ENCODE measurements at regions not wholly inside any gene's neighbourhood (a gene's known extent, or its start where the extent isn't known, plus 50 kb on each side); places are given as distances from the start of the nearest gene placed in this dataset.

GRCh38 chr2:161564906-161565305, 59.3 kb upstream of the SLC4A10 start:
- H3K27ac ChIP-seq (ENCODE audit: low read length in 2 of 2): no peak overlapping the region
- peaks cover 13% of the 10 kb centered on the region for H3K9me3 Mint-ChIP-seq (ENCODE audit: insufficient read depth)
- H3K27me3 Mint-ChIP-seq: peaks cover 4% of the 10 kb centered on the region
- DNase-seq (no peak), ATAC-seq (ENCODE audit: low read depth) (no peak)
- POLR2A ChIA-PET: no interaction called here
- H3K4me1 Mint-ChIP-seq: no peaks in the 10 kb centered on the region
- peaks cover 2 to 7% (median 4%) of the 10 kb centered on the region in 3 donors for H3K9me3 ChIP-seq (ENCODE audit: control extremely low read depth in 1 of 3, control insufficient read depth in 2 of 3, insufficient read depth in 1 of 3, low read length in 2 of 3)
- TF ChIP-seq EZH2 (IDR thresholded peaks at IDR 0.05; ENCODE audit: borderline replicate concordance, insufficient read depth, low read depth, low read length, poor library complexity, severe bottlenecking): no peak
- no peak for TF ChIP-seq CTCF (IDR thresholded peaks at IDR 0.05)
- CTCF ChIA-PET: no interaction called here
- H3K9ac ChIP-seq (ENCODE audit: low read length): no peak overlapping the region
- no peak overlapping the region for H3K4me3 ChIP-seq (ENCODE audit: control extremely low read depth in 1 of 5, extremely low read depth in 1 of 5, insufficient read depth in 1 of 5, low read depth in 2 of 5, low read length in 4 of 5)
- H2AFZ ChIP-seq (ENCODE audit: insufficient read depth, low read depth, low read length, poor library complexity, severe bottlenecking): no peak overlapping the region
- no peak overlapping the region for H3K27ac Mint-ChIP-seq
- intact Hi-C loops (cut with micrococcal nuclease): no loop called here
- H3K27me3 ChIP-seq (replicated peaks in 1 of 4; ENCODE audit: control extremely low read depth in 1 of 4, control insufficient read depth in 3 of 4, insufficient read depth in 4 of 4, low read length in 3 of 4): no peaks in the 10 kb centered on the region
- H4K20me1 ChIP-seq (ENCODE audit: control insufficient read depth, insufficient read depth, low read length, poor library complexity, severe bottlenecking): no peaks in the 10 kb centered on the region
- no peaks in the 10 kb centered on the region for H3K4me1 ChIP-seq (ENCODE audit: control insufficient read depth in 2 of 2, insufficient read depth in 2 of 2, low read length in 2 of 2)
- H3K4me3 Mint-ChIP-seq: no peak overlapping the region
- H3K79me2 ChIP-seq (ENCODE audit: control insufficient read depth, insufficient read depth, low read length): no peaks in the 10 kb centered on the region
- H3K4me2 ChIP-seq (replicated peaks; ENCODE audit: low read depth, low read length, poor library complexity, severe bottlenecking): no peak overlapping the region
- H3K36me3 ChIP-seq (replicated peaks in 1 of 2; ENCODE audit: control extremely low read depth in 1 of 2, control insufficient read depth in 1 of 2, extremely low read depth in 1 of 2, insufficient read depth in 2 of 2, low read length in 1 of 2): no peaks in the 10 kb centered on the region
- no CpG with 5 or more reads among the region's 1 CpG for WGBS (ENCODE audit: insufficient coverage)

- H3K27me3 ChIP-seq (replicated peaks in 1 of 4; ENCODE audit: control extremely low read depth in 1 of 4, control insufficient read depth in 3 of 4, insufficient read depth in 4 of 4, low read length in 3 of 4): no peaks in the 10 kb centered on the region
- H3K27ac Mint-ChIP-seq: no peak overlapping the region
- H3K27ac ChIP-seq (ENCODE audit: low read length in 2 of 2): no peak overlapping the region
- no peak overlapping the region for H2AFZ ChIP-seq (ENCODE audit: insufficient read depth, low read depth, low read length, poor library complexity, severe bottlenecking)
- H3K27me3 Mint-ChIP-seq: no peaks in the 10 kb centered on the region
- CTCF ChIA-PET: no interaction called here
- no peak for DNase-seq
- intact Hi-C loops (cut with micrococcal nuclease): no loop called here
- H3K4me1 ChIP-seq (ENCODE audit: control insufficient read depth in 2 of 2, insufficient read depth in 2 of 2, low read length in 2 of 2): no peaks in the 10 kb centered on the region
- H3K4me1 Mint-ChIP-seq: no peaks in the 10 kb centered on the region
- no peak overlapping the region for H3K4me3 ChIP-seq (ENCODE audit: control extremely low read depth in 1 of 5, extremely low read depth in 1 of 5, insufficient read depth in 1 of 5, low read depth in 2 of 5, low read length in 4 of 5)
- POLR2A ChIA-PET: no interaction called here
- H3K9ac ChIP-seq (ENCODE audit: low read length): no peak overlapping the region
- H3K36me3 ChIP-seq (replicated peaks in 1 of 2; ENCODE audit: control extremely low read depth in 1 of 2, control insufficient read depth in 1 of 2, extremely low read depth in 1 of 2, insufficient read depth in 2 of 2, low read length in 1 of 2): no peaks in the 10 kb centered on the region
- no peak for ATAC-seq (ENCODE audit: low read depth)
- peaks cover 8% of the 10 kb centered on the region for H3K9me3 Mint-ChIP-seq (ENCODE audit: insufficient read depth)
- TF ChIP-seq EZH2 (IDR thresholded peaks at IDR 0.05; ENCODE audit: borderline replicate concordance, insufficient read depth, low read depth, low read length, poor library complexity, severe bottlenecking) (no peak), CTCF (IDR thresholded peaks at IDR 0.05) (no peak)
- no peak overlapping the region for H3K4me2 ChIP-seq (replicated peaks; ENCODE audit: low read depth, low read length, poor library complexity, severe bottlenecking)
- H4K20me1 ChIP-seq (ENCODE audit: control insufficient read depth, insufficient read depth, low read length, poor library complexity, severe bottlenecking): no peaks in the 10 kb centered on the region
- H3K9me3 ChIP-seq (ENCODE audit: control extremely low read depth in 1 of 3, control insufficient read depth in 2 of 3, insufficient read depth in 1 of 3, low read length in 2 of 3): peaks cover 0 to 4% (median 2%) of the 10 kb centered on the region in 3 donors
- no peaks in the 10 kb centered on the region for H3K79me2 ChIP-seq (ENCODE audit: control insufficient read depth, insufficient read depth, low read length)
- no peak overlapping the region for H3K4me3 Mint-ChIP-seq
These were observed 54.8 kb upstream of the SLC4A10 start for GRCh38 chr2:161569401-161569800.
